A673 (cell line): ENCODE measurements at regions not wholly inside any gene's neighbourhood (a gene's known extent, or its start where the extent isn't known, plus 50 kb on each side); places are given as distances from the start of the nearest gene placed in this dataset.

ENCODE experiments used
- CTCF ChIP-seq: fragments of 300-800, 200-600 bp; sonication (generic); conservative IDR thresholded peaks from 2 replicates; pipeline ENCODE4 v1.5.1; 2017; ENCODE audit warnings: low read depth, mild to moderate bottlenecking, antibody characterized with exemption, low read length, moderate library complexity, mixed read lengths
- EZH2 ChIP-seq: fragments of 200-600 bp; sonication (generic); IDR thresholded peaks from 2 replicates; pipeline ENCODE4 v1.6.1; 2017; ENCODE audit warnings: borderline replicate concordance, low read depth, mild to moderate bottlenecking, mixed read lengths, antibody characterized with exemption, low read length; ENCODE audit not compliant: poor library complexity, severe bottlenecking

GRCh38 chr12:116461060-116461459 lies 98.1 kb upstream of the MAP1LC3B2 start:
- TF ChIP-seq CTCF (no peak), EZH2 (no peak)
